Amygdala (tissue), 56 donors: ENCODE measurements at regions not wholly inside any gene's neighbourhood (a gene's known extent, or its start where the extent isn't known, plus 50 kb on each side); places are given as distances from the start of the nearest gene placed in this dataset.

Source experiments
- DNase-seq, 56 donors: peaks; one replicate each; lab custom pipeline; 2025; lab: John Stamatoyannopoulos, UW

- DNase-seq = no peak
Observed at GRCh38 chr7:155212301-155213015, 85.2 kb upstream of the INSIG1 start.

DNA sequence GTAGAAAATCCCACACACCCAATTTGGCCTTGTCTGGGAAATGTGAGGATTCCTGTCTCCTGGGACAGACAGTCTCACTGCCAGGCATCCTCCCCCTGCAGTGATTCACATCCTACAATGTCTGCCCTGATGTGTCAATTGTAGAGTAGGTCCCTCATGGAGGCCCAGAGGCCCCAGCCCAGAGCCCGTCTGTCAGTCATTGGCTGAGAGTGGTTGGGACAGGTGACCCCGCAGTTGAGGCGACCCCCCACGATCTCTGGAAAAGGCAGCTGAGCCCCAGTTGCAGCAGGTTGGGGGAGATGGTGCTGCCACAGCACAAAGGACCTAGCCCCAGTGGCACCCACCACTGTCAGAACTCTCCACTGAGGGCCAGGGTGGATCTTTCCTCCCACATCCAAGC, 84.3 kb upstream of the INSIG1 start:
- DNase-seq = no peak

- no peak for DNase-seq
Observed at GRCh38 chr7:155213955-155214740, 83.5 kb upstream of the INSIG1 start.

DNA sequence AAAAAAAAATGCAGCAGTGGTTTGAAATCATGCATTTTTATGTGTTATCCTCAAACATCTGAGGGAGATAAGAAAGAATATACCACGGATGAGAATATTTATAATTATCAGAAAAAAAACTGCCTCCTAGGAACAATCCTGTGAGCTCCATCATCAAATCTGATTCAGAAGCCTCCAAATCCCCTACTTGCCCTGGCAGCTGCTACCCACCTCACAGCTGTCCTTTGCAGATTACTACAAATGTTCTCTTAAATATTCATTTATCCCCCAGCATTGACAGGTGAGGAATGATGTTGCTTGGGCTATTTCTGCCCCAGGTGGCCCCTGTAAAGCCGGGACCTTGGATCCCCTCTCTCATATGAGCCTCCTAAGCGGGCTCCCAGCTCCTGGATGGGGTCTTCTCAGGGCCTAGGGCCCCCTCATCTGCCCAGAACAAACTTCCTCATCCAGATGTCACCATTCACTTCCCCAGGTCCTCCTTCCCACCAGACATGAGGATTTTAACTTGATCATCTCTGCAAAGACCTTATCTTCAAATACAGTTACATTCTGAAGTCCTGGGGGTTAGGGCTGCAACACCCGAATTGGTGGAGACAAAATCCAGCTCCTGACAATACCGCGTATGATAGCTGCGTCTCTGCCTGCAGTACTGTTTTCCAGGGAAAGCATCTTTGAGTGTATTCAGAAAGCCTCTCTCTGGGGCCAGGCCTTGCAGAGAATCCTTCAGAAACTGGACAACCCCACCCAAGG, 81.9 kb upstream of the INSIG1 start:
- DNase-seq = no peak

DNA sequence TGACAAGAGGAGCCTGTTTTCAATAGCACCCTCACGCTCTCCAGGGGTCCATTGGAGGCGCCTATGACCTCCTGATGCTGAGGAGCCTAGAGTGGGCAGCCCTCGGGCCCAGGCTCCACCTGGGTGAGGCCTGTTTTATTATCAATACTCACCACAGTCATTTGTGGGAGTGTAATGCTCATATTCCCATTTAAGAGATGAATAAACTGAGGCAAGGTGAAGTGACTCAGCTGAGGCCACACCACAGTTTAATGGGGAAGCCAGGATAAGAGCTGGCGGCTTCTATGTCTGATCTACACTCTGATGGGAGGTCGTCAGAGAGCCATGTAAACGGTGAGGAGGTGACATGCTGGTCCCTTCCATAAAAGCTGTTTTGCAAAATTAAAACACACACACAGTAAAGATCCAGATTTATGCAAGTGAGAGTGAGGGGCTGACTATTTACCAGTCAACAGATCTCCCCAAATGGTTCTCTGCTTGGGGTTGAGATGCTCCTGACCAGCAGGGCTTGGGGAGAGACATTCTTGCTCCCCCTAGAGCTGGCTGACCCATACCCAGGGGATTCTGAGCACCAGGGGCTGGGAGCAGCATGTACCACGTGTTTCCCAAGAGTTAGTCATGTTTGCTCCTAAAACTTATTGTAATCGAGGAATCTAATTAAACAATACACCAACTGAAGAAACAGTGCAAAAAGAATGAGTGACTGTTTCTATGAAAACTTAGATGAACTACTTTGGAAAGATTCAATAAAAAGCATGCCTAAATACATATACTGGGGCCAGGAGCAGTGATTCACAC, 81.0 kb upstream of the INSIG1 start:
- no peak for DNase-seq

DNA sequence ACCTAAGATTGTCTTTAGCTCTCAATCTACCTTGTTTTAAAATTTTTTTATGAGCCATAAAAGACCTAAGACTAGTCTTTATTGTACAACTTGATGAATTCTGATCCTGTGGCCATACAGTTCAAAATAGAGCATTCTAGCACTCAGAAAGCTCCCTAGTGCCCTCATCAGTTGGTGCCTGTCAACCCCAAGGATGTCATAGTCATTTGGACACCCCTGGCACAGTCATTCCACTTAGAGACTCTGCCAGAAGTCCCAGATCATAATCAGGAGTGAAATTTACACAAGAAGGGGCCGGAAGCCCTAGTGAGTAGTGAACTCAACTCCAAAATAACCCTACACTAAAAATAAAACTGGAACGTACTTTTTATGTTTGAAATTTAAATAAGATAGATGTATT, 80.0 kb upstream of the INSIG1 start:
- no peak for DNase-seq

DNA sequence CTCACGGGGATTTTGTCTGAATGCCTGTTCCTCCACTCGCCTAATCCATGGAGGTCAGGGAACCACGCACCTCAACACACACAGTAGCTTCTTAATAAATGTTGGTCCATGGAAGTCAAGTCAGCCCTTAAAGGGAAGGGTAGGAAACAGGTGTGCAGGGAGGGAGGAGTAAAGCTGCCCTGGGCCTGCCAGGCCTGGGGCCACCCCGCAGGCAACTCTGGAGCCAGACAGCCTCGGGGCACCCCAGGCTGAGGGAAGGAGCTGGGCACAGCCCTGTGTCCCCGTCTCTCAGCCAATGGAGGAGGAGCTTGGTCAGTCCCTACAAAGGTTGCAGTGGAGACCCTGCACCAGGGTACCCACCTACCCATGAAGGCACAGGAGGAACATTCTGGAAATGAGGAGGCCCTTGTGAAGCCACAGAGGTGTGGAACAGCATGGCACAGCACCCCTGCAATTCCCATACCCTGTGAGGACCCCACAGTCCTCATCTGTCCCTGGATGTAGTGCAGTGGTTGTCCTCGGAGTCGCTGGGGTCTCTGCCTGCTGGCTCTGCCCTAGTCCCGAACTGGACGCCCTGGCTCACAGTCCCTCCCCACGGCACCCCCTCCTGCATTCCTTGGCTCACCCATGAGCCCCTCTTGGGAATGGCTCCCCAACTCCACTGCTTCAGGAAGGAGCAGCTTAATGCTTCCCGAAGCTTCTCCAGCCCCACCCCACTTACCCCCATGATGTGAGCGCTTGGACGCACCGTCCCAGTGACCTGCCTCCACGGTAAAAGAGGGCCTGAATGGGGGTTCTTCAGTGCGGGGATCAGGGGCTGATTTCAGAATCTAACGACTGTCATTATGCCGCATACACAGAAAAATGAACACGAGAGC, 79.2 kb upstream of the INSIG1 start:
- no peak for DNase-seq

GRCh38 chr7:155219154-155219531, 78.5 kb upstream of the INSIG1 start:
- DNase-seq = no peak

GRCh38 chr7:155219947-155220769, 77.5 kb upstream of the INSIG1 start:
- DNase-seq = no peak

- DNase-seq = no peak
Observed at GRCh38 chr7:155220903-155221302, 76.8 kb upstream of the INSIG1 start.

- no peak for DNase-seq
Observed at GRCh38 chr7:155221547-155221946, 76.1 kb upstream of the INSIG1 start.

- DNase-seq = no peak
Observed at GRCh38 chr7:155222061-155222460, 75.6 kb upstream of the INSIG1 start.

- no peak for DNase-seq
Observed at GRCh38 chr7:155222573-155222972, 75.1 kb upstream of the INSIG1 start.

DNA sequence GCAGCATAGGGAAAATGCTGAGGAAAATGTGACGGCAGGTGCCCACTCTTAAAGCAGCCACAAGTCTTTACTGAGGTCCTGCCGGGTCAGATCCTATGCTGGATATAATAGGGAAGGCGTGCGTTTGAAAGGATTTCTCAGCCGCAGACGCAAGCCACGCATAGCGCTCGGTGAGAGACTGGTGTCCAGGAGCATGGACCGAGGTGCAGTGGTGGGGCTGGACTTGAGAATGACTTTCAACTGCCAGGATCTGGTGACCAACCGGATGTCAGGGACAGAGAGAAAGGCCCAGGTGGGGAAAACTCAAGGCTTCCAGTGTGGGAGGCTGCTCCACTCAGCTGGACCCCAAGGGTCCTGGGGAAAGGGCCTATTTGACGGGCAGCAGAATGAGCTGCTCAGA, 74.7 kb upstream of the INSIG1 start:
- no peak for DNase-seq

DNA sequence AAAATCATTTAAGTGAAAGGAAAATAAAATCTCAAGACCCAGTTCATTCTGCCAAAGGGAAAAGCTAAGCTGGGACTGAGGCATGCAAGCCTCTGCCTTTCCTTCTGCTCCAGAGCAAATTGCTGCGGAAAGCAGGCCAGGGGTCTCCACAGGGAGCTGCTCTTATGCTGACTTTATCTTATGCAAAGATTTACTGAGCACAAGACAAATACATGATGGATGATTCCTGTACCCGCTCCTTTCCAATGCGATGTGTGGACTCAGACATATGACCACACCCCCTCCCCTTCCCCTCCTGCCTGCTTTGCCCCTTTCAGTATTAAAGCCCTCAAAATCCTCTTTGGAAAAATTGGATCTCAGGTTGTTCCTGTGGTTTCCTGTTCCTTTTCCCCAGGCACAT, 74.2 kb upstream of the INSIG1 start:
- no peak for DNase-seq

DNA sequence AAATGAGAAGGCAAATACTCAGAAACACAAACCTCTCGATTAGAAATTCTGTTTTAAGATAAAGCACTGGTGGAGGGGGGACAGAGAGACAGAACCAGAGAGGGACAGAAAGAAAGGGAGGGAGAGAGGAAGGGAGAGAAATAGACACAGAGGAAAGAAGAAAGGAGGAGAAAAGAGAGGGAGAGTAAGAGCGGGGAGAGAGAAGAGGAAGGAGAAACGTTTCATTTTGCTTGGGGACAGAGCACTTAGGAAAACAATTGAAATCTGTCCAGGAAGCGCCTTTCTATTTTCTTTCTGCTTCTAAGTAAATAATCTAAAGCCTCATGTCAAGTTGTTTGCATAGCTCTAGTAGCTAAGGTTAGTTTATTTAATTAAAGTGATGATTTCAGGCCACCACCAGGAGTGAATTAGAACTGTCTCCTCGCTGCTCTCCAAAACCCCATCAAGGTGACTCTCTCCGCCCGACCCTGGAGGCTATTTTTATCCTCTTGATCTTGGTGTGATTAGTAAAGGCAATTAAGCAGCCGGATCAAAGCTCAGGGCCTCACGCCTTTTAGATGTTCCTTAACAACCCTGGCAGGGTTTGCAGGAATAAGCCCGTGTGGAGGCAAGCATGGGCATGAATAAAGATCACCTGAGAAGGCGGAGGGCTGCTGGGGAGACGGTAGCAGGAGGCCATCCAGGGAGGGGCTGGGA, 73.4 kb upstream of the INSIG1 start:
- no peak for DNase-seq

DNA sequence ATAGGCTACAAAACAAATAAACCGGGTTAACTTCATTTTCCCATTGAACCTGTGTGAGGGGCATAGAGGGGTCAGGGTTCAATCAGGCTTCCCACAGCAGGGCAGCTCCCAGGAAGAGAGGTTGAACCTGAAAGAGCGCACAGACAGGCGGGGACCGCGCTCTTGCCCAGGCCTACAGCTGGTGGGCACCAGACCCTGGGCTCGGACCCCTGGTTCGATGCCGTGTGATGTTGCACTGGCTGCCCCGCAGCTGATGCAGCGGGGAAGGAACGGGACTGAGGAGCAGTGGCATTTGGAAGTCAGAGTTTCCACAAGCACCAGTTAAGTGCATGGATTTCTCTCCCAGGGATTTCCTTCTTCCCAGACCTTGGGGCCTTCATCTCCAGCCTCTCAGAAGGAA, 72.6 kb upstream of the INSIG1 start:
- no peak for DNase-seq

DNA sequence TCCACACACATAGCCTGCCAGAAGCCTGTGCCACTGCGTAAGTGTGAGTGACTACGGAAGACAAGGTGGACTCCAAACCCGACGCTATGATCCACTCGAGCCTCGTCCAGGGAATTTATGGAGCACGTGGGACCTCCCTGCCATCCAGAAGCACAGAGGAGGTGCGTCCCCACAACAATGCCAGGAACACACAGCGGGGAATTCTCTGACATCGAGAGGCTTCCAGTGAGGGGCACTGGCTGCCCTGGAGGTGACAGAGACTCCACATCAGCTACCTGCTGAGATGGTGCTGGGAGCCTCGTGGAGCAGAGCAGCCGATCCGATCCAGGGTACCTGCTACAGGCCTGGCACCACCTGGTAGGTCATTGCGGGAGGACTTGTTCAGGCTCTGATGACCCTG, 72.2 kb upstream of the INSIG1 start:
- DNase-seq = no peak
